Stomach (tissue), 4 donors: ENCODE measurements at regions not wholly inside any gene's neighbourhood (a gene's known extent, or its start where the extent isn't known, plus 50 kb on each side); places are given as distances from the start of the nearest gene placed in this dataset.
"Not testable (repeated sequence)": the region's sequence is repeated elsewhere in the genome, so short reads cannot be mapped to it uniquely, and the experiment has no call there.

Source experiments
- CTCF ChIP-seq, 7 experiments: fragments of 450-650 bp in 4 of 7; fragments of 200-600 bp in 3 of 7; sonication (generic) in 3 of 7; IDR thresholded peaks; one replicate each; pipeline ENCODE4 v1.5.1; 2016 to 2019; ENCODE audit warnings: antibody characterized with exemption in 7 of 7, control low read depth in 2 of 7, mild to moderate bottlenecking in 1 of 7
- EP300 ChIP-seq: sonication (generic); formaldehyde crosslinking; IDR thresholded peaks from one replicate; pipeline ENCODE4 v1.6.1; 2017; ENCODE audit warnings: antibody characterized with exemption
- POLR2A ChIP-seq, 4 donors: fragments of 450-650 bp; IDR thresholded peaks; one replicate each; pipeline ENCODE4 v1.6.1; 2016; ENCODE audit warnings: antibody characterized with exemption in 4 of 4, control low read depth in 2 of 4, mild to moderate bottlenecking in 1 of 4, moderate library complexity in 1 of 4
- POLR2AphosphoS5 ChIP-seq, 3 donors: sonication (generic); formaldehyde crosslinking; IDR thresholded peaks; one replicate each; pipeline ENCODE4 v1.6.1; 2016; ENCODE audit warnings: antibody characterized with exemption in 3 of 3

GRCh38 chr9:64013122-64013521 is 1271.9 kb downstream of the FOXD4L5 start:
- TF ChIP-seq CTCF (IDR thresholded peaks at IDR 0.05); POLR2AphosphoS5 (IDR thresholded peaks at IDR 0.05); POLR2A (IDR thresholded peaks at IDR 0.05); EP300: not testable (repeated sequence)
